ENCODE measurements at regions not wholly inside any gene's neighbourhood (a gene's known extent, or its start where the extent isn't known, plus 50 kb on each side); places are given as distances from the start of the nearest gene placed in this dataset.
"Not testable (repeated sequence)": the region's sequence is repeated elsewhere in the genome, so short reads cannot be mapped to it uniquely, and the experiment has no call there.

DNA sequence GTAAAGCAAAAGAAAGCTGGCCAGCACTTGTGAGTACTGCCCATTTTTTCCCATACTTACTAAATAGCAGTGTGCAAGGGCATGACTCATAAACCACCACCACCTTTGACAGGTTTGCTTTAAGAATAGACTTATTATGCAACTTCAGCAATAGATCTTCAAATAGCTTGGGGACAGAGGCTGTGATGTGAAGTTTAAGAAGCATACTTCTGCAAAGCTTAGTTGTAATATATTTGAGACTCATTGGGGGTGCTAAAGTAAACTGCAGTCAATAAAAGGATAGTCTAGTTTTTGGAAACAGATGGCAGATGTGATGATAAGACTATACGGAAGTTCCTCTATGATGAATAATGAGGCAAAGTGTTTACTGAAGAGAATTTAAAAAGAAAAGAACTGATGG is 210.0 kb downstream of the PLA2G4A start:
- Histone ChIP-seq H3K27me3 (no peaks in the 10 kb centered on the region), H3K4me1 (no peaks in the 10 kb centered on the region), H3K36me3 (no peaks in the 10 kb centered on the region), H3K4me3 (no peak overlapping the region), H3K27ac (no peak overlapping the region), H3K9ac (no peak overlapping the region), H3K9me3 (no peaks in the 10 kb centered on the region), H4K20me1 (no peaks in the 10 kb centered on the region), H3K4me2 (no peak overlapping the region)
- TF ChIP-seq Cebpa-rat (IDR thresholded peaks at IDR 0.05), result no peak

DNA sequence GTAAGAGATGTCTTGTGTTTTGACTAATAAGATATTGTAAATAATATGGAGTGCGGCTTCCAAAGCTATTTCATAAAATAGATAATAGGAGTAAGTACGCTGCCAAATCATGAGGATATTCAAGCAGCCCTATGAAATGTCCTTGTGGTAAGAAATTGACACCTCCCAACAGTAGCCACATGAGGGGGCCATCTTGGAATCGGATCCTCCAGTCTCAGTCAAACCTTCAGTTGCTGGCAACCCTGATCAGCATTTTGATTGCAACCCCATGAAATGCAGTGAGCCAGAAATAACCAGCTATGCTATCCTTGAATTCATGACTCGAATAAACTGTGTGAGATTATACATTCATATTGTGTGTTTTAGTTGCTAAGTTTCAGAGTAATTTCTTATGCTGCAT is 212.4 kb downstream of the PLA2G4A start:
- Histone ChIP-seq H3K36me3 (no peaks in the 10 kb centered on the region), H3K4me3 (no peak overlapping the region), H3K4me2 (no peak overlapping the region), H3K9ac (no peak overlapping the region), H3K27me3 (no peaks in the 10 kb centered on the region), H4K20me1 (no peaks in the 10 kb centered on the region), H3K9me3 (no peaks in the 10 kb centered on the region), H3K4me1 (no peaks in the 10 kb centered on the region), H3K27ac (no peak overlapping the region)
- TF ChIP-seq Cebpa-rat (IDR thresholded peaks at IDR 0.05), result no peak

DNA sequence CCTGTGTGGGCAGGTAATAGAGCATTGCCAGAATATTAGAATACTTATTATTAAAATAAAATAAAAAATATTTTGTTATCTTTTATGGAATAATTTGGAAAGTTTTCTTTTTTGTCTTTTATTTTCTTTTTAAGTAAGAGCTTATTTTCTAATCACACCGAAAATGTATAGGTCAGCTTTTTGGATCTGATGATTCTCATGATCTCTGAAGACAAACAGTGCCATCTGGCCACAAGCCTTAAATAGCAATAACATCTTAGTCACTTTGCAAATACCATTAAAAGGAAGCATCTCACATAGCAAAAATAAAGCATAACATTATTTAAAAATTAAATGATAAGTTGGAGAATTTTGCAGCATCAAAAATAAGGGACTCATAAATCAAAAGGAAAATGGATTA is 213.8 kb downstream of the PLA2G4A start:
- no peaks in the 10 kb centered on the region for H3K36me3 ChIP-seq
- H3K27me3 ChIP-seq, result no peaks in the 10 kb centered on the region
- no peak overlapping the region for H3K27ac ChIP-seq
- TF ChIP-seq Cebpa-rat (IDR thresholded peaks at IDR 0.05), result no peak
- H3K9ac ChIP-seq, result no peak overlapping the region
- H3K9me3 ChIP-seq, result no peaks in the 10 kb centered on the region
- no peak overlapping the region for H3K4me3 ChIP-seq
- no peaks in the 10 kb centered on the region for H3K4me1 ChIP-seq
- H3K4me2 ChIP-seq, result no peak overlapping the region
- no peaks in the 10 kb centered on the region for H4K20me1 ChIP-seq

DNA sequence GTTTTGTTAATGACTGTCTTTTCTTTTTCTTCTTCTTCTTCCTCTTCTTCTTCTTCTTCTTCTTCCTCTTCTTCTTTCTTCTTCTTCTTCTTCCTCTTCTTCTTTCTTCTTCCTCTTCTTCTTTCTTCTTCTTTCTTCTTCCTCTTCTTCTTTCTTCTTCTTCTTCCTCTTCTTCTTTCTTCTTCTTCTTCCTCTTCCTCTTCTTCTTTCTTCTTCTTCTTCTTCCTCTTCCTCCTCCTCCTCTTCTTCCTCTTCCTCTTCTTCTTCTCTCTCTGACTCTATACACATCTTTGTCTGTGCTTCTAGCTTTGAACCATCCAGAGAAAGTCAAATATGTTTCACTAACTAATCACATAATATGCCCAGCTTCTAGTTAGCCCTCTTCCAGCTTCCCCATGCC is 214.7 kb downstream of the PLA2G4A start:
- not testable (repeated sequence) for H4K20me1 ChIP-seq

DNA sequence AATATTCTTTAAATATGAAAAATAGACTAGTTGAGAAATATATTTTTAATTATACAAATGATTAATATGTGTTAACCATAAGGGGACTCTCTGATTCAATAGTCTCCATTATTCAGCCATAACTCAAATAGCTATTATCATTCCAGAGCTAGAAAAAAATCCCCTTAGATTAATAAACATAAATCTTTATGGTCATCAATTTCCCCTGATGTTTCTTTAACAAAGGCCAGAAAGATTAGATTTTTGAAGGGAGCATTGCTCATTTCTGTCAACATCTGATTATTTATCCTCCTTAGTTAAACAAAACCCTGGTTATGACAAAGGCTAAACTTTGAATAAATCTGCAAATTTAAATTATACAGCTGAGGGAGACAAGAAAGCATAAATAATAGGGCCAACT is 215.7 kb downstream of the PLA2G4A start:
- TF ChIP-seq Cebpa-rat (IDR thresholded peaks at IDR 0.05), result no peak
- no peak overlapping the region for H3K4me2 ChIP-seq
- H3K27me3 ChIP-seq, result no peaks in the 10 kb centered on the region
- no peaks in the 10 kb centered on the region for H4K20me1 ChIP-seq
- no peak overlapping the region for H3K27ac ChIP-seq
- H3K9me3 ChIP-seq, result no peaks in the 10 kb centered on the region
- H3K36me3 ChIP-seq, result no peaks in the 10 kb centered on the region
- H3K9ac ChIP-seq, result no peak overlapping the region
- H3K4me3 ChIP-seq, result no peak overlapping the region
- H3K4me1 ChIP-seq, result no peaks in the 10 kb centered on the region

More for the DNA sequence above, 214.7 kb downstream of the PLA2G4A start:
- H3K4me2 ChIP-seq, H3K4me1 ChIP-seq, H3K27ac ChIP-seq, H3K9ac ChIP-seq, H3K4me3 ChIP-seq, H3K9me3 ChIP-seq, H3K36me3 ChIP-seq, H3K27me3 ChIP-seq: not testable (repeated sequence)

DNA sequence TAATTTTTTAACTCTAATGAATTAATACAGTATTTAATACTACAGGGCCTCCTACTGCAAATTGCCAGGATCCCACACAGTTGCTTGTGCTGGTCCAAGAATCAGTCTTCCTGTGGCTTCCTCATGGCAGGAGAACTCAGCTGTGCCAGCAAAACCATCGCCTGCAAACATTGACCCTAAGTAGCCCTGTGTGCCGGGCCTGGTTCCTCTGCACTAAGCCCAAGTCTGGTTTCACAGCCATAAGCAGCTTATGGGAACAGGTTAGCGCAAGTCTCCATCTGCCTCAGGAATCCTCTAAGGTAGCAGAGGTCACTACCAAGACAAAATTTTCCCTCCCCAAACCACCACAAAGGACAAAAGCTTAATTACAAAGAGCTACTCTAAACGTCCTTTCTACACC is 216.6 kb downstream of the PLA2G4A start:
- TF ChIP-seq Cebpa-rat (IDR thresholded peaks at IDR 0.05), result no peak
- Histone ChIP-seq H4K20me1 (no peaks in the 10 kb centered on the region), H3K4me1 (no peaks in the 10 kb centered on the region), H3K27ac (no peak overlapping the region), H3K36me3 (no peaks in the 10 kb centered on the region), H3K9me3 (no peaks in the 10 kb centered on the region), H3K4me2 (no peak overlapping the region), H3K27me3 (no peaks in the 10 kb centered on the region), H3K9ac (no peak overlapping the region), H3K4me3 (no peak overlapping the region)

DNA sequence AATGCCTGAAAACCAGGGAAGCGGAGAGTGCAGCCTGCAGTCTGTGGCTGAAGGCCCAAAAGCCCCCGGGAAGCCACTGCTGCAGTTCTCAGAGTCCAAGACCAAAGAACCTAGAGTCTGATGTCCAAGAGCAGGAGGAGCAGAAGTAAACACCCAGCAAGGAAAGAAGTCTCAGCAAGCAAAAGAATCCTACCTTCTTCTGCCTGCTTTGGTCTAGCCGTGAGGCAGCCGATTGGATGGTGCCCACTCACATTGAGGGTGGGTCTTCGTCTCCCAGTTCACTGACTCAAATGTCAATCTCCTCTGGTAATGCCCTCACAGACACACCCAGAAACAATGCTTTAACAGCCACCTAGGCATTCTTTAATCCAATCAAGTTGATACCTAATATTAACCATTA is 217.5 kb downstream of the PLA2G4A start:
- no peaks in the 10 kb centered on the region for H3K9me3 ChIP-seq
- H3K4me2 ChIP-seq, result no peak overlapping the region
- H3K9ac ChIP-seq, result no peak overlapping the region
- no peaks in the 10 kb centered on the region for H4K20me1 ChIP-seq
- H3K27ac ChIP-seq, result no peak overlapping the region
- no peaks in the 10 kb centered on the region for H3K27me3 ChIP-seq
- H3K4me1 ChIP-seq, result no peaks in the 10 kb centered on the region
- no peaks in the 10 kb centered on the region for H3K36me3 ChIP-seq
- H3K4me3 ChIP-seq, result no peak overlapping the region
- TF ChIP-seq Cebpa-rat (IDR thresholded peaks at IDR 0.05), result no peak

DNA sequence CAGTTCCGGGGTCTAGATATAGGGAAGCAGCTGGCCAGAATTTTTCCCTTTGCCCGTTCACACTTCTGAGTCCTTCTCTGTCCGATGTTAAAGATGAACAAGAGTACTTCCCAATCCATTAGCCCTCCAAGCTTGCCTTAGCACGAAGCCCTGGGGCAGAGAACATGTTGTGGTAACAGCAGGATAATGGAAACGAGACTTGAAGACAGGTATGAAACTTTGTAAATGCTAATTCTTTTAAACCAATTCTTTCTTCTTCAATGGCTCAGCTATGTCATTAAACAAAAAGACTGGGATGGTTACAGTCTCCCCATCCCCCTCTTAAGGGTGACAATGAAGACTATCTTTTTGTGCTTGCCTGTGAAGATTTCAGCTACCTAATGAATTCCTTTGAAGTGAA is 218.5 kb downstream of the PLA2G4A start:
- H3K9ac ChIP-seq, result no peak overlapping the region
- no peaks in the 10 kb centered on the region for H3K9me3 ChIP-seq
- H3K27me3 ChIP-seq, result no peaks in the 10 kb centered on the region
- TF ChIP-seq Cebpa-rat (IDR thresholded peaks at IDR 0.05), result no peak
- no peaks in the 10 kb centered on the region for H4K20me1 ChIP-seq
- no peaks in the 10 kb centered on the region for H3K36me3 ChIP-seq
- no peak overlapping the region for H3K27ac ChIP-seq
- H3K4me3 ChIP-seq, result no peak overlapping the region
- no peaks in the 10 kb centered on the region for H3K4me1 ChIP-seq
- H3K4me2 ChIP-seq, result no peak overlapping the region

DNA sequence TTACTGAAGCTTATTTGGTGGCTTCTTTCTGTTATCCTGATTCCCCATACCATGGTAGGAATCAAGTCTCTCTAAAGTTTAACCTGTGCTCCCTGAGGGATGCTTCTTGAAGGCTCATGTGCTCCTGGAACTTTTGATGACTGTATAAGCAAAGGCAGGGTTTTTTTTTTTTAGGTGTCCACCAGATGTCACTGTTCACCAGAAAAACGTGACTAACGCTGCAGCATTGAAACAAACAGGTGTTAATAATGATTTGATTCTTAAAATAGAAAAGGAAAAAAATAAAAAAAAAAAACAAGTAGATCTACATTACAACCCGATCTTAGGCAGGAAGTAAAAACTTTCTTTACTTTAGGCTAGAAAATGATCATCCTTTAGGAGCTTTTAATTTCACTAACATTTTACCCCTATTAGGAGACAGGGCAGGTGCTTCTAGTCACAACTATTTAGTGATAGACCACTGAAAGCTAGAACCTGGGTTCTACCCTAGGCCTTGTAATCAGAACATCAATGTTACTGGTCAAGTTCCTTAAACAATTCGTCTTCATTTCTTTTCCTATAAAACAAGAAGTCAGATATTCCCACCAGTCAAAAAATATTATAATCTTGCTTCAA is 223.0 kb downstream of the PLA2G4A start:
- Histone ChIP-seq H3K4me2 (no peak overlapping the region), H3K9ac (no peak overlapping the region), H3K36me3 (no peaks in the 10 kb centered on the region), H3K27ac (no peak overlapping the region), H4K20me1 (no peaks in the 10 kb centered on the region), H3K4me1 (no peaks in the 10 kb centered on the region), H3K4me3 (no peak overlapping the region), H3K27me3 (no peaks in the 10 kb centered on the region), H3K9me3 (no peaks in the 10 kb centered on the region)
- no peak for TF ChIP-seq Cebpa-rat (IDR thresholded peaks at IDR 0.05)

DNA sequence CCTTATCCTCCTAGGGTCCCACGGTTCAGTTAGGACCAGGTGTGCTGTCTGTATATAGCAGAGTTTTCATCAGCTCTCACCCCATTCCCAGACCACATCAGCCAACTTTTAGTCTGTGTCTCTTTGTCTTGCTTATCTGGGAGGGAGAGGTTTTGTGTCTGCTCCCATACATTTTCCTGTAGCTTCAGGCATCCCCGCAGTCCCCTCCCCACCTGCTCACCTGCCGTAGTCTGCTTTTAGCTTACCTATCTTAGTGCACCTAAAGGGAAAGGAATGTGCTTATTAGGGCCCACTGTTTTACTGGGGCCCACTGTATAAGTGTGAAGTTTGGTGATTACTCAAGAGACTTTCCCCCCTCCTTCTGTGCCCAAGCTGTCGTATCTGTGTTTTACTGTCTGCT is 225.1 kb downstream of the PLA2G4A start:
- no peaks in the 10 kb centered on the region for H3K9me3 ChIP-seq
- no peak overlapping the region for H3K4me3 ChIP-seq
- no peaks in the 10 kb centered on the region for H4K20me1 ChIP-seq
- no peaks in the 10 kb centered on the region for H3K4me1 ChIP-seq
- no peaks in the 10 kb centered on the region for H3K27me3 ChIP-seq
- H3K4me2 ChIP-seq, result no peak overlapping the region
- no peak overlapping the region for H3K9ac ChIP-seq
- no peak for TF ChIP-seq Cebpa-rat (IDR thresholded peaks at IDR 0.05)
- H3K36me3 ChIP-seq, result no peaks in the 10 kb centered on the region
- H3K27ac ChIP-seq, result no peak overlapping the region

Data from BLaER1 (cell line).